K562 (cell line): ENCODE measurements at regions not wholly inside any gene's neighbourhood (a gene's known extent, or its start where the extent isn't known, plus 50 kb on each side); places are given as distances from the start of the nearest gene placed in this dataset.

Source experiments
- ATAC-seq: fragments of 200-7000 bp; cut with Tn5 transposase; 3 replicates; pipeline ENCODE4 v1.9.1; 2020; ENCODE audit warnings: moderate library complexity
- BruUV-seq: library from RNA; stranded (reverse); fragments of 400-500 nt; replicated peaks from 2 replicates; lab custom pipeline; 2021; lab: Mats Ljungman, UMichigan
- CTCF ChIA-PET: fragments of 300-600 bp; formaldehyde crosslinking; extraction: SDS; loops from one replicate; lab custom pipeline; 2021; ENCODE audit warnings: low intra/inter-chr PET ratio; lab: Yijun Ruan, JAX
- POLR2A ChIA-PET: fragments of 300-600, 350-650 bp; sonication (Branson Sonifier 250); formaldehyde crosslinking; extraction: SDS; loops from one replicate; lab custom pipeline; 2021; ENCODE audit warnings: antibody characterized with exemption, inconsistent platforms; lab: Yijun Ruan, JAX
- DNase-seq, 4 experiments: peaks; one replicate each; pipeline versions ENCODE4 v3.0.0 to v3.0.0-alpha.2; 2011 to 2018; ENCODE audit warnings: low spot score in 3 of 4, mixed read lengths in 3 of 4; ENCODE audit errors: extremely low read depth in 1 of 4
- FAIRE-seq: peaks from 2 replicates; lab custom pipeline; 2011; peaks lifted over from hg19 to GRCh38; lab: Jason Lieb, UNC
- H2AFZ ChIP-seq: 2 replicates; pipeline ENCODE4 v1.6.0; 2011; ENCODE audit warnings: low read depth, low read length, control low read depth, inconsistent platforms
- H3K27ac ChIP-seq: fragments of 200-600 bp; 3 replicates; pipeline ENCODE4 v1.8.0; 2011; ENCODE audit warnings: low read depth, mild to moderate bottlenecking, control low read depth, inconsistent platforms, low read length, moderate library complexity, mixed read lengths; ENCODE audit errors: extremely low read depth
- H3K27me3 ChIP-seq, 2 experiments: fragments of 300-600 bp in 1 of 2; 2 replicates in 1 of 2; 3 replicates in 1 of 2; pipeline versions ENCODE4 v1.6.0 to v1.8.0; 2011; ENCODE audit warnings: inconsistent platforms in 2 of 2, low read length in 2 of 2, mild to moderate bottlenecking in 1 of 2, mixed read lengths in 1 of 2, moderate library complexity in 1 of 2; ENCODE audit not compliant: control insufficient read depth in 2 of 2, insufficient read depth in 2 of 2
- H3K36me3 ChIP-seq: fragments of 300-600 bp; 3 replicates; pipeline ENCODE4 v1.8.0; 2011; ENCODE audit warnings: mild to moderate bottlenecking, low read length, inconsistent platforms; ENCODE audit not compliant: control insufficient read depth, insufficient read depth
- H3K4me1 ChIP-seq, 2 experiments: fragments of 200-600 bp in 1 of 2; replicated peaks in 1 of 2; 2 replicates in 1 of 2; 3 replicates in 1 of 2; pipeline versions ENCODE4 v1.5.1 to v1.8.0; 2011; ENCODE audit warnings: inconsistent platforms in 2 of 2, low read length in 2 of 2, mild to moderate bottlenecking in 1 of 2, mixed read lengths in 1 of 2, moderate library complexity in 1 of 2; ENCODE audit not compliant: control insufficient read depth in 2 of 2, insufficient read depth in 2 of 2
- H3K4me2 ChIP-seq: 2 replicates; pipeline ENCODE4 v1.6.1; 2011; ENCODE audit warnings: low read length, control low read depth, inconsistent platforms, mixed read lengths; ENCODE audit not compliant: insufficient read depth
- H3K4me3 ChIP-seq: fragments of 200-600 bp; sonication (generic), shearing (Covaris generic); 2 replicates; pipeline ENCODE4 v1.5.1; 2016; ENCODE audit warnings: control low read depth, inconsistent platforms
- H3K79me2 ChIP-seq: fragments of 200-600 bp; 3 replicates; pipeline ENCODE4 v1.8.0; 2011; ENCODE audit warnings: low read length, inconsistent platforms; ENCODE audit not compliant: control insufficient read depth, insufficient read depth
- H3K9ac ChIP-seq, 2 experiments: 2 replicates each; pipeline versions ENCODE4 v1.6.0 to v1.6.1; 2011; ENCODE audit warnings: low read depth in 2 of 2, low read length in 2 of 2, control low read depth in 1 of 2, inconsistent platforms in 1 of 2, mild to moderate bottlenecking in 1 of 2, mixed read lengths in 1 of 2; ENCODE audit not compliant: insufficient read depth in 1 of 2
- H3K9me1 ChIP-seq: one replicate; pipeline ENCODE4 v1.6.0; 2011; ENCODE audit warnings: inconsistent platforms, mild to moderate bottlenecking, low read length, moderate library complexity; ENCODE audit not compliant: control insufficient read depth, insufficient read depth
- H3K9me3 ChIP-seq: replicated peaks from 2 replicates; pipeline ENCODE4 v1.5.1; 2011; ENCODE audit warnings: low read depth, low read length, inconsistent platforms; ENCODE audit not compliant: control insufficient read depth, insufficient read depth
- H4K20me1 ChIP-seq: replicated peaks from 2 replicates; pipeline ENCODE4 v1.6.1; 2011; ENCODE audit warnings: low read length, inconsistent platforms, mixed read lengths; ENCODE audit not compliant: control insufficient read depth, insufficient read depth
- ARID4B ChIP-seq: sonication (generic); formaldehyde crosslinking; IDR thresholded peaks from 2 replicates; pipeline ENCODE4 v1.8.0; 2022; ENCODE audit warnings: mild to moderate bottlenecking, missing genetic modification reagents
- KDM1A ChIP-seq, 2 experiments: fragments of 450-650 bp; IDR thresholded peaks; 2 replicates each; pipeline ENCODE4 v1.6.1; 2016; ENCODE audit warnings: mild to moderate bottlenecking in 2 of 2
- NR3C1 ChIP-seq: sonication (generic); formaldehyde crosslinking; IDR thresholded peaks from 2 replicates; pipeline ENCODE4 v1.8.1; 2022; ENCODE audit warnings: missing genetic modification reagents
- PHB ChIP-seq: fragments of 250-450 bp; sonication (Bioruptor Pico); IDR thresholded peaks from 2 replicates; pipeline ENCODE4 v1.5.0; 2021
- PHF20 ChIP-seq: fragments of 450-650 bp; IDR thresholded peaks from 2 replicates; pipeline ENCODE4 v1.6.1; 2018; ENCODE audit not compliant: partially characterized antibody
- RBM17 ChIP-seq: fragments of 200-400 bp; formaldehyde crosslinking; IDR thresholded peaks from 2 replicates; pipeline ENCODE4 v1.6.1; 2017; ENCODE audit warnings: low read depth, mild to moderate bottlenecking, low read length, borderline replicate concordance
- TBP ChIP-seq: optimal IDR thresholded peaks from 2 replicates; pipeline ENCODE3; 2011; ENCODE audit warnings: low read depth, low read length, improper control_type of control experiment
- ZNF583 ChIP-seq: fragments of 250-450 bp; sonication (Bioruptor Pico); IDR thresholded peaks from 2 replicates; pipeline ENCODE4 v1.4.0; 2020
- ZNF668 ChIP-seq: fragments of 250-450 bp; sonication (Bioruptor Pico); IDR thresholded peaks from 2 replicates; pipeline ENCODE4 v1.8.0; 2022; ENCODE audit warnings: mild to moderate bottlenecking, inconsistent platforms
- WGBS: fragments of 100-300 bp; shearing (Covaris generic); methylation state at CpG from one replicate; pipeline ENCODE4 v1.1.6; 2016; ENCODE audit warnings: low coverage, mixed read lengths; ENCODE audit not compliant: insufficient coverage; ENCODE audit errors: missing lambda C conversion rate; 5-methylcytosine and 5-hydroxymethylcytosine counted together
- in situ Hi-C: fragments of 300-500 bp; cut with MboI; formaldehyde crosslinking; loops from 4 replicates; pipeline ENCODE4 v1.15.0; 2018; ENCODE audit warnings: inconsistent platforms, mixed read lengths
- intact Hi-C: fragments of 100-400 bp; cut with micrococcal nuclease; formaldehyde crosslinking; loops from 2 replicates; pipeline ENCODE4 v1.14.2; 2022

GRCh38 chr7:25787336-25787735, 364.7 kb upstream of the NFE2L3 start:
- Histone ChIP-seq H3K27me3 (peaks cover 3 to 21% of the 10 kb centered on the region in 2 experiments; a peak in 2 of 5 replicates), H3K9me3 (no peaks in the 10 kb centered on the region), H3K79me2 (no peaks in the 10 kb centered on the region), H2AFZ (no peak overlapping the region), H3K4me1 (no peaks in the 10 kb centered on the region), H4K20me1 (no peaks in the 10 kb centered on the region), H3K4me3 (no peak overlapping the region), H3K4me2 (no peak overlapping the region), H3K27ac (no peak overlapping the region), H3K9ac (no peak overlapping the region), H3K9me1 (no peaks in the 10 kb centered on the region), H3K36me3 (no peaks in the 10 kb centered on the region)
- intact Hi-C loops (no loop called here), in situ Hi-C loops (no loop called here)
- CTCF ChIA-PET = no interaction called here
- ATAC-seq (no peak), DNase-seq (no peak), FAIRE-seq (no peak)
- WGBS = 10% methylated on average over 1 of the region's 1 CpG
- POLR2A ChIA-PET = interaction anchor here (0.9 to 1.4 kb wide), 2 partner anchors 11 to 140 kb away, joined by 3 to 4 read pairs; no protein-coding TSS in a partner anchor
- TF ChIP-seq ARID4B (CRISPR knock-in tag) = no peak
- no peak for TF ChIP-seq ZNF583 (CRISPR knock-in tag)
- TF ChIP-seq NR3C1 (CRISPR knock-in tag) = no peak
- no peak for TF ChIP-seq PHB
- no peak for TF ChIP-seq RBM17
- TF ChIP-seq KDM1A (IDR thresholded peaks at IDR 0.05) = no peak
- no peak for TF ChIP-seq TBP
- TF ChIP-seq ZNF668 (CRISPR knock-in tag) = no peak
- no peak for TF ChIP-seq PHF20
- no TSS peak for BruUV-seq
